ENCODE measurements at regions not wholly inside any gene's neighbourhood (a gene's known extent, or its start where the extent isn't known, plus 50 kb on each side); places are given as distances from the start of the nearest gene placed in this dataset.
"Not testable (repeated sequence)": the region's sequence is repeated elsewhere in the genome, so short reads cannot be mapped to it uniquely, and the experiment has no call there.

DNA sequence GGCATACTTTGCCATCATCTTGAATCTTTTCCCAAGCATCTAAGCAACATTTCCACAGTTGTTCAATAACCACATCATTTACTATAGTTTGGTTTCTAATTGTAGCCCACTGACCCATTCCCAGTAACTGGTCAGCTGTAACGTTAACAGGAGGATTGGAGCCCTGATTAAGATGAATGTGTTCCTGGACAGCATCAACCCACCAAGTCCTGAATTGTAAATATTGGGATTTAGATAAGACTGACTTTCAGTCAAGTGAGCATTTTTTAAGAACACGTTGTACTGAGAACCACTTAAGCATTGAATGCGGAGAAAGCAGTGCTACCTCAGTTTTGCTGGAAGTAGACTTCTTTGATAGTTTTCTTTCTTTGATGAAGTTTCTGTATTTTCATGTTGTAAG lies 53.3 kb upstream of the ARL4D start:
- not testable (repeated sequence) for DNase-seq (ENCODE audit: low read depth); H3K4me3 ChIP-seq (ENCODE audit: low read depth, low read length)

DNA sequence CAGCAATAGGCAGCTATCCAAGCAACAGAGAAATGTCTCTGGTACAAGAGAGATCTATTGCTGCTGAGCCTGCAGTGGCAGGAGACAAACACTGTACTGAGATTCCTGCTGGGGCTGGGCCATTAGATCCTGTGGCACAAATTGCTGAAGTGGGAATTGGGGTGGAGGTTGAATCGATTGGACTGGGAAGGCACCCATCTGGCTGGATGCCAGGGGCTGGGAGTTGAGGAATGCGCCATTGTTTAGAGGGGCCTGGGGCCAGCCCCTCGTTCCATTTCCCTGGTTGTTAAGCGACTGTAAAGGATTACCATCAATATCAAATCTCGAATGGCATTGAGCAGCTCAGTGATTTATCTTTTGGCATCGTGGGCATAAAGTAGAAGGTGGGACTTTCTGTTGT lies 54.1 kb upstream of the ARL4D start:
- no peak for DNase-seq (ENCODE audit: low read depth)

DNA sequence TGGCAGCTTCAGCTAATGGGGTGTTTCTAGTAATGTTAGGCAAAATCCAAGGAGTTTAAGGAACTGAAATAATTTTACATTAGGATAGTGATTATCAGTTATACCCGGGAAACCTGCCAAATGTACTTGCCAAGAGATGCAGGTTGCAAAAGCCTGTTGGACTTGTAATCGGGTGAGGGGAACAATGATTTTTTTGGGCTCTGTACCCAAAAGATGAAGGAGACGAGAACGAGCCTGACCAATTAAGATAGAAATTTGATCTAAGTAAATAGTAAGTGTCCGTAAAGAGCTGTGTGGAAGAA lies 56.3 kb upstream of the ARL4D start:
- DNase-seq (ENCODE audit: low read depth) = no peak
- H3K4me3 ChIP-seq (ENCODE audit: low read depth, low read length) = no peak overlapping the region

More for the DNA sequence above, 54.1 kb upstream of the ARL4D start:
- H3K4me3 ChIP-seq (ENCODE audit: low read depth, low read length) = no peak overlapping the region

DNA sequence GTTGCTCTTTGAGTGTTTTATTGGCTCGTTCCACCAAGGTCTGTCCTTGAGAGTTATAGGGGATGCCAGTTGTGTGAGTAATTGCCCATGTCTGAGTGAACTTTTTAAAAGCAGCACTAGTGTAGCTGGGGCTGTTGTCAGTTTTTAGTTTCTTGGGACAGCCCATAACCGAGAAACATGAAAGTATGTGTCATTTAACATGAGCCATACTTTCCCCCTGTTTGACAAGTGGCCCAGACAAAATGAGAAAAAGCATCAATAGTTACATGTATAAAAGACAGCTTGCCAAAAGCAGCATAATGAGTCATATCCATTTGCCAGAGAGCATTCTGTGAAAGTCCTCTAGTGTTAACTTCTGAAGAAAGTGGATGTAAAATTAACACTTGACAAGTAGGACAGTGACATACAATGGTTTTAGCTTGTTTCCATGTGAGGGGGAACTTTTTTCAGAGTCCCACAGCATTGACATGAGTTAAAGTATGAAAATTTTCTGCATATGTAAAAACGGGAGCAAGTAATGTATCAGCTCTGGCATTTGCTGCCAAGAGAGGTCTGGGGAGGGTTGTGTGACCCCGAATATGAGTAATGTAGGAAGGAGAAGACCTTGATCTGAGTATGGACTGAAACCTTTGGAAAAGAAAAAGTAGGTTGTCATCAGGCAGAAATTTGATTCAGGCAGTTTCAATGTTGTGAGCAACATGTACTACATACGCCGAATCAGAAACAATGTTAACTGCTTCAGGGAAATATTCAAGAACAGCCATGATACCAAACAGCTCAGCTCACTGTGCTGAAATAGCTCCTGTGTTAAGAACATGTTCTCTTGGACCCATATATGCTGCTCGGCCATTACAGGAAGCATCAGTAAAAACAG lies 56.8 kb upstream of the ARL4D start:
- H3K4me3 ChIP-seq (ENCODE audit: low read depth, low read length) = no peak overlapping the region

GRCh38 chr17:43338886-43339516 lies 59.8 kb upstream of the ARL4D start:
- no peak overlapping the region for H3K4me3 ChIP-seq (ENCODE audit: low read depth, low read length)
- DNase-seq (ENCODE audit: low read depth) = no peak

More for the DNA sequence above, 56.8 kb upstream of the ARL4D start:
- DNase-seq (ENCODE audit: low read depth) = no peak

DNA sequence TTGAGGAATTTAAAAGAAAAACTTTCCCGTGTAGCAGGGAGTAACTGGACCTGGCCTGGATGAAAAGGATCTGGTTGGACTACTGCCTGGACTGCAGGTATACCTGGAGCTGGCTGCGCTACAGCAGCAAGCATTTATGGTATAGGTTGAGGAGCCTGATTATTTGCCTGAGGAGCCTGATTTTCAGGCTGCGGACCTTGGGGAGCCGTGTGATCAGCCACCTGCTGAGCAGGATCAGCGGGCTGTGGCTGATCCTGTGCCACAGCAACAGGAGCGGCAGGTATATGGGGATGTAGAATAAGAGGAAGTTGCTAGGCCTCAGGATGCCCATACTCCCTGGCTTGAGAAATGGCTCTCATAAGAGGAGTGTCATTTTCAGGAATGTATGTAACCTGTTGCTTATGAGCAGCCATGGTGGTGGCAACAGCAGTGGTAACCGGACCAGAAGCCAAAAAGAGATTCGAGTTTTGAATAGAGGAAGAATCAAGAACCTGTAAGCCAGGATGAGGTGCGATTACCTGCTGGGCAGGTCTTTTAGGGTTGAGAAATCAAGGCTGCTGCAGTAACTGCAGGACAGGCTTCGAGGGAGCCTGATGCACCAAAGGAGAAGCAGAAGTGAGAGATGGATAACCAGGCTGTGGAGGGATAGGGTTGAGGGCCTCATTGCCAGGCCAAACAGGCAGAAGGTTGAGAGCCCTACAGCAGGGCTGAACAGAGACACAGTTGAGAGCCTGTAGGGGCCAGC lies 60.9 kb upstream of the ARL4D start:
- no peak for DNase-seq (ENCODE audit: low read depth)
- H3K4me3 ChIP-seq (ENCODE audit: low read depth, low read length) = no peak overlapping the region

DNA sequence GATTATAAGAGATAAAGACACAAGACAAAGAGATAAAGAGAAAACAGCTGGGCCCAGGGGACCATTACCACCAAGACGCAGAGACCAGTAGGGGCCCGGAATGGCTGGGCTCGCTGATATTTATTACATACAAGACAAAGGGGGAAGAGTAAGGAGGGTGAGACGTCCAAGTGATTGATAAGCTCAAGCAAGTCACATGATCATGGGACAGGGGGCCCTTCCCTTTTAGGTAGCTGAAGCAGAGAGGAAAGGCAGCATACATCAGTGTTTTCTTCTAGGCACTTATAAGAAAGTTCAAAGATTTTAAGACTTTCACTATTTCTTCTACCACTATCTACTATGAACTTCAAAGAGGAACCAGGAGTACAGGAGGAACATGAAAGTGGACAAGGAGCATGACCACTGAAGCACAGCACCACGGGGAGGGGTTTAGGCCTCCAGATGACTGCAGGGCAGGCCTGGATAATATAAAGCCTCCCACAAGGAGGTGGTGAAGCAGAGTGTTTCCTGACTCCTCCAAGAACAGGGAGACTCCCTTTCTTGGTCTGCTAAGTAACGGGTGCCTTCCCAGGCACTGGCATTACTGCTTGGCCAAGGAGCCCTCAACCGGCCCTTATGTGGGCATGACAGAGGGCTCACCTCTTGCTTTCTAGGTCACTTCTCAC lies 63.9 kb upstream of the ARL4D start:
- no peak overlapping the region for H3K4me3 ChIP-seq (ENCODE audit: low read depth, low read length)
- no peak for DNase-seq (ENCODE audit: low read depth)

DNA sequence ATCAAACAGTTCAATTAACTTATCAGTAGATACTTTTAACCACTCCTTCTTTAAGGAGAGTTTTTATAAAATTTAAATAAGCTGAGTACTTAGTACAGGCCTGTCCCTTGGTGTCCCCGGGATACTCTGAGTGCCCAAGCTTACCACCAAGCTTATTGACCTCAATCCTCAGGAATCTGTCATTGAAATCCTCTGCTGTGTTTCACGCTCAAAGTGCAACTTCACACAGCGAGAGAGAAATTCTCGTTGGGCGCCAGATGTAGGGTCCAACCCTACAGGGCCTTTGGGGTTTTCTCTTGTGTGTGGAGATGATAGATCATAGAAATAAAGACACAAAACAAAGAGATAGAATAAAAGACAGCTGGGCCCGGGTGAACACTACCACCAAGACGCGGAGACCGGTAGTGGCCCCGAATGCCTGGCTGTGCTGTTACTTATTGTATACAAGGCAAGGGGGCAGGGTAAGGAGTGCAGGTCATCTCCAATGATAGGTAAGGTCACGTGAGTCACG lies 65.3 kb upstream of the ARL4D start:
- no peak overlapping the region for H3K4me3 ChIP-seq (ENCODE audit: low read depth, low read length)
- DNase-seq (ENCODE audit: low read depth) = no peak

GRCh38 chr17:43332230-43332629 lies 66.6 kb upstream of the ARL4D start:
- no peak for DNase-seq (ENCODE audit: low read depth)
- H3K4me3 ChIP-seq (ENCODE audit: low read depth, low read length) = no peak overlapping the region

DNA sequence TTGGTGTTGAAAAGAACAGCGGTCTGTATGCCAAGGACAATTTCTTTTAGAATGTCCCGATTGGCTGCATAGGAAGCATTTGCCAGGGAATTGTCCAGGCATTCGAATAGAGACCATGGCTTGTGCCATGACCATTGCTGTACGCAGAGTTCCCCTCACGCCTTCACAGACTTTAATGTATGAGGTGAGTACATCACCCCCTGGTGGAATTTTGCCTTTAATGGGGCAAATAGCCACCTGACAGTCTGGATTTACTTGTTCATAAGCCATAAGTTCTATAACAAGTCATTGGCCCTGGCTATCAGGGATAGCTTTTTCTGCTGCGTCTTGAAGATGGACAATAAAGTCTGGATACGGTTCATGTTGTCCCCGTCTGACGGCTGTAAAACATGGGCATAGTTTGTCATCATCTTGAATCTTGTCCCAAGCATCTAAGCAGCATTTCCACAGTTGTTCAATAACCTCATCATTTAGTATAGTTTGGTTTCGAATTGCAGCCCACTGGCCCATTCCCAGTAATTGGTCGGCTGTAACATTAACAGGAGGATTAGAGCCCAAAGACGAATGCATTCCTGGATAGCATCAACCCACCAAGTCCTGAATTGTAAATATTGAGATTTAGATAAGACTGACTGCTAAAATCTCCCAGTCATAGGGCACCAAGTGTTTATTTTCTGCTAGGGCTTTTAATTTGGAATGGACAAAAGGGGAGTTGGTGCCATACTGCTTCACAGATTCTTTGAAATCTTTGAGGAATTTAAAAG lies 67.7 kb upstream of the ARL4D start:
- DNase-seq (ENCODE audit: low read depth) = no peak
- H3K4me3 ChIP-seq (ENCODE audit: low read depth, low read length) = no peak overlapping the region

DNA sequence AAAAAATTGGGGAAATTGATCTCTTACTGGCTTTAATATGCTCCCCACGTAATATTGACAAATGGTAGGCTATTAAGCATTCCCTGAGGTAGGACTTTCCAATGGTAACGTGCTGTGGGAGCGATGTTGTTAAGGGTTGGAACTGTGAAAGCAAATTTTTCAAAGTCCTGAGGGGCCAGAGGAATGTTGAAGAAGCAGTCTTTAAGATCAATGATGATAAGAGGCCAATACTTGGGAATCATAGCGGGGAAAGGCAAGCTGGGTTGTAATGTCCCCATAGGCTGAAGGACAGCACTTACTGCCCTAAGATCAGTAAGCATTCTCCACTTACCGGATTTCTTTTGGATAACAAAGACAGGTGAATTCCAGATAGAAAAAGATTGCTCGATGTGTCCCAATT lies 69.6 kb upstream of the ARL4D start:
- no peak overlapping the region for H3K4me3 ChIP-seq (ENCODE audit: low read depth, low read length)
- no peak for DNase-seq (ENCODE audit: low read depth)

- H3K4me3 ChIP-seq (ENCODE audit: low read depth, low read length) = no peak overlapping the region
- no peak for DNase-seq (ENCODE audit: low read depth)
Measured at GRCh38 chr17:43328650-43329049, 70.1 kb upstream of the ARL4D start.

DNA sequence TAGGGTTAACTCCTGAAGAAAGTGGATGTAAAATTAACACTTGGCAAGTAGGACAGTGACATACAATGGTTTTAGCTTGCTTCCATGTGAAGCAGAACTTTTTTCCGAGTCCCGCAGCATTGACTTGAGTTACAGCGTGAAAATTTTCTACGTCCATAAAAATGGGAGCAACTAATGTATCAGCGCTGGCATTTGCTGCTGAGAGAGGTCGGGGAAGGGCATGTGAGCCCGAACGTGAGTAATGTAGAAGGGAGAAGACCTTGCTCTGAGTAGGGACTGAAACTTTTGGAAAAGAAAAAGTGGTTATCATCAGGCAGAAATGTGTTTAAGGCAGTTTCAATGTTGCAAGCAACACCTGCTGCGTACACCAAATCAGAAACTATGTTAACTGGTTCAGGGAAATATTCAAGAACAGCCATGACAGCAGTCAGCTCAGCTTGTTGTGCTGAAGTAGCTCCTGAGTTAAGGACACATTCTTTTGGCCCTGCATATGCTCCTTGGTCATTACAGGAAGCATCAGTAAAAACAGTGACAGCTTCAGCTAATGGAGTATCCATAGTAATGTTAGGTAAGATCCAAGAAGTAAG lies 70.9 kb upstream of the ARL4D start:
- no peak for DNase-seq (ENCODE audit: low read depth)
- H3K4me3 ChIP-seq (ENCODE audit: low read depth, low read length) = no peak overlapping the region

DNA sequence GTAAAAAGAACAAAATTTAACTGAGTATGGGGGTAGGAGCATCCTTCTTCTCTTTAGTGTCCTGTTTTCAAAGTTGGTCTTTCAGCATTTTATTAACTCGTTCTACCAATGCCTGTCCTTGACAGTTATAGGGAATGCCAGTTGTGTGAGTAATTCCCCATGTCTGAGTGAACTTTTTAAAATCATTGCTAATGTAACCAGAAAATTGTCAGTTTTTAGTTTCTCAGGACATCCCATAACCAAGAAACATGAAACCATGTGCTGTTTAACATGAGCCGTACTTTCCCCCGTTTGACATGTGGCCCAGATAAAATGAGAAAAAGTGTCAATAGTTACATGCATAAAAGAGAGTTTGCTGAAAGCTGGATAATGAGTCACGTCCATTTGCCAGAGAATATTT lies 71.4 kb upstream of the ARL4D start:
- DNase-seq (ENCODE audit: low read depth) = peak; percentile 9
- H3K4me3 ChIP-seq (ENCODE audit: low read depth, low read length) = no peak overlapping the region

- no peak for DNase-seq (ENCODE audit: low read depth)
- no peak overlapping the region for H3K4me3 ChIP-seq (ENCODE audit: low read depth, low read length)
Measured at GRCh38 chr17:43326490-43327275, 72.1 kb upstream of the ARL4D start.

DNA sequence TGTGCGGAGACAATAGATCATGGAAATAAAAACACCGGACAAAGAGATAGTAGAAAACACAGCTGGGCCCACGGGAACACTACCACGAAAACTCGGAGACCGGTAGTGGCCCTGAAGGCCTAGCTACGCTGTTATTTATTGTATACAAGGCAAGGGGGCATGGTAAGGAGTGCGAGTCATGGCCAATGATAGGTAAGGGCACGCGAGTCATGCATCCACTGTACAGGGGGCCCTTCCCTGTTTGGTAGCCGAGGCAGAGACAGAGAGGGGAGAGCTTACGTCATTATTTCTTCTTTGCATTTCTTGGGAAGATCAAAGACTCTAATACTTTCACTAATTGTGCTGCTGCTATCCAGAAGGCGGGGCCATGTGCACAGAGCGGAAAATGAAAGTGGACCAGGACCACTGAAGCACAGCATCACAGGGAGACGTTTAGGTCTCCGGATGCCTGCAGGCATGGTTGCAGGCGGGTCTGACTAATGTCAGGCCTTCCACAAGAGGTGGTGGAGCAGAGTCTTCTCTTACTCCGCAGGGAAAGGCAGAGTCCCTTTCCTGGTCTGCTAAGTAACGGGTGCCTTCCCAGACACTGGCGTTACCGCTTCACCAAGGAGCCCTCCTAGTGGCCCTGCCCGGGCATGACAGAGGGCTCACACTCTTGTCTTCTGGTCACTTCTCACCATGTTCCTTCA lies 74.4 kb upstream of the ARL4D start:
- no peak overlapping the region for H3K4me3 ChIP-seq (ENCODE audit: low read depth, low read length)
- DNase-seq (ENCODE audit: low read depth) = no peak

DNA sequence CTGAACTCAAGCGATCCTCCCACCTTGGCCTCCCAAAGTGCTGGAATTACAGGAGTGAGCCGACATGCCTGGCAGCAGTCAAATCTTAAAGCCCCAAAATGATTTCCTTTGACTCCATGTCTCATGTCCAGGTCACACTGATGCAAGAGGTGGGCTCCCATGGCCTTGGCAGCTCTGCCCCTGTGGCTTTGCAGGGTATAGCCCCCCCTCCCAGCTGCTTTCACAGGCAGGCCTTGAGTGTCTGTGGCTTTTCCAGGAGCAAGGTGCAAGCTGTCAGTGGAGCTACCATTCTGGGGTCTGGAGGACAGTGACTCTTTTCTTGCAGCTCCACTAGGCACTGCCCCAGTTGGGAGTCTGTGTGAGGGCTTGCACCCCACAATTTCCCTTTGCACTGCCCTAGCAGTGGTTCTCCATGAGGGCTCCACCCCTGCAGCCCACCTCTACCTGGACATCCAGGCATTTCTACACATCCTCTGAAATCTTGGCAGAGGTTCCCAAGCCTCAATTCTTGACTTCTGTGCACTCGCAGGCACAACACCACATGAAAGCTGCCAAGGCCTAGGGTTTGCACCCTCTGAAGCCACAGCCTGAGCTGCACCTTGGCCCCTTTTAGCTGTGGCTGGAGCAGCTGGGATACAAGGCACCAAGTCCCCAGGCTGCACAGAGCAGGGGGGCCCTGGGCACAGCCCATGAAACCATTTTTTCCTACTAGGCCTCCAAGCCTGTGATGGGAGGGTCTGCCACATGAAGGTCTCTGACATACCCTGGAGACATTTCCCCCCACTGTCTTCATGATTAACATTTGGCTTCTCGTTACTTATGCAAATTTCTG lies 79.3 kb upstream of the ARL4D start:
- H3K4me3 ChIP-seq (ENCODE audit: low read depth, low read length) = no peak overlapping the region
- no peak for DNase-seq (ENCODE audit: low read depth)
